Effector CD4-positive, alpha-beta T cell (primary cell): ENCODE measurements at regions not wholly inside any gene's neighbourhood (a gene's known extent, or its start where the extent isn't known, plus 50 kb on each side); places are given as distances from the start of the nearest gene placed in this dataset.

Source experiments
- DNase-seq: peaks from one replicate; pipeline ENCODE4 v3.0.0-alpha.2; 2020

DNA sequence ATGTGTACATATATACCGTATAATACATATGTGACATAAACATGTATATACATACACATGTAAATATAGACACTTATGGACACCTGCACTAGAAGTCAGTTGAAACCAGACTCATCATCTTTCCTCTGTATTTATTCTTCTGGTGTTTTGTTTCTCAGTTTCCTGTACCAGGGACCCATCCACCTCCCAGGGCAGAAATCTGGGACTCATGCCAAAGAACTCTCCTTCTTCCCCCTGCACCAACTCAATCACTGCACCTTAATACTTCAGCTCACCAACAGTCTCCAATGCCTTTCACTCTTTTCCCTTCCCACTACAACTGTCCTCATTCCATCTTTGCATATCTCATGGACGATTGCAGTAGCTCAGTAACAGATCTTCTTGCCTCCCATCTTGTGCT, 428.0 kb downstream of the FBXO15 start:
- DNase-seq: no peak

DNA sequence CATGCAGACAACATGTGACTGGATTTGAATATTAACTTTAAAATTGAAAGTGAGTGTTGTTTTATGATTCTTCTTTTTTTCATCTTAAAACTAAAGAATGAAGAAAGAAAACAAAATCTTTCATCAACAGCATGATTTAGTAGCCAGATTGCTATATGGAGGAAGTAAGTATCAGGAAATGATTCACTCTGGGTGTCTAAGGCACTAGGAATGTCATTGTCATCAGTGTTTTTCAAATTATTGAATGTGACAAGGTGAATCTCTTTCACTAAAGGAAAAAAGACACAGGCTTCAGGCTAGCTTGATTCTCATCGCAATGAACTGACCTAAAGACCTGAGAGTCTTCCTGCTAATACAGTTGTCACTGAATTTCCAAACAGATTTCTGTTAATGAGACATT, 430.1 kb downstream of the FBXO15 start:
- DNase-seq: no peak

DNA sequence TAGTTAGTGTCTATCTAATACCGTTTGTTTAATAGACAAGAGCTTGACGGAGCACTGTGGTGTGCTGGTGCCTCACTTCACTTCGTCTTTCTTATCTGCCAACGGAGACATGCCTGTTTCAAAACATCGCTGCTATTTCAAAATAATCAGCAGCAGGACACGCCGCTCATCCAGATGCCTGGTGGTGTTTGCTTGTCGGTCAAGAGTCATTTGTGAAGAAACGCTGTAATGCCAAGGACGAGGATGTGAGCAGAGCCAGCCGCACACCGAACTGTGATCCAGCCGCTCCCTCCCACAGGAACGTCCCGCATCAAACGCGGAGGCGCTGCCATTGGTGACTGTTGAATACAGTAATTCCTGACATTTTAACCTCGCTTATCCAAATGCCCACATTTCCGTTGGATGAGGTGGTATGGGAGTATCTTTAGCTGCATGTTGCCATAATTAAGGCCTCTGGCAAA, 432.4 kb downstream of the FBXO15 start:
- DNase-seq: no peak

DNA sequence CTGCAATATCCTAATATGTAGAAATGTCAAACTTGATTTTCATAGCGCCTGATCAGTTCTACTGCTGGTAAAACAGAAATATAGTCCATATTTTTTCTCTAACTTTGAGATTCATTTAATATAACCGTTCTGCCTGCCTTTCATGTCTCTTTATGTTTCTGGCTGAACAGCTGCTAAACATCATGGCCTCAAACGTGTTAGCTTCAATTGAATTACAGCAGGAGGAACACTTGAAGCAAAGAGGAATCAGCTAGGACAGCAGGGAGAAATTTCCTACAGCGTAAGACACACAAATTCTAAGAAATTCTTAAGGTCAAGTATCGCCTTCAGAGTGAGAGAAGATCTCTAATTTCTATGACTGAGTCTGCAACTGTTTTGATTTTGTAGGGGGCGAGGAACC, 433.2 kb downstream of the FBXO15 start:
- DNase-seq: no peak

DNA sequence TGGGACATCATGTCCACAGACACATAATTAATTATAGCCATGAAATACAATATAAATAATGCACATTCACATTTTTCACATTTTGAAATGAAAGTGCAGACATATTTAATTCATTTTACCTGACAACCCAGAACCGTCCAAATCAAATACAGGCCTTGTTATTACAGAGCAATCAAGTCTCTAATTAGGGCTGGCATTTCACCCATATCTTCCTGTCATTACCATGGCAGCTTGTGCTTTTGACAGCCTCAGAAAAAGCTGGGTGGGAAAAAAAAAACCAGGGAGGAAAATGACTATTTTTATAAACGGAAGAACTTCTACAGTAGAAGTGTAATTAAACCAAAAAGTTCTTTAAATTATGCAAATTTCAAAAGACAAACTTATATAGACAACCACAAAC, 436.4 kb downstream of the FBXO15 start:
- DNase-seq: no peak

DNA sequence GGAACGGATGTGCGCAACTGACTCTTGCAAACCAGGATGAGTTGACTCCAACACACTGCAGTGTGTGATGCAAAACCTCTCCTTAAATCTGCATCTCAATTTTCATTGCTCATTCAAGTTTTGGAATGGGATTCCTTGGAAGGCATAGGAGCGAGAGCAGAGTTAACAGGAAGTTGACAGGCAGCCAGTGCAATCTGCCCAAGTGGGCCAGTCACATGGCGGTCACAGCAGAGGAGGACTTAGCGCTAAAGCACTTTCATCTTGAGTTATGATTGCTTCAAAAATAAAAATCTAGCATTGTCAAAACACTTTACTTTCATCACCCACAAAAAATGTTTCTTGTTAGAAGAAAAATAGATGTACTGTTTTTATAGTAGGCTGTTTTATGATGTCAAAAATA, 439.0 kb downstream of the FBXO15 start:
- no peak for DNase-seq

DNA sequence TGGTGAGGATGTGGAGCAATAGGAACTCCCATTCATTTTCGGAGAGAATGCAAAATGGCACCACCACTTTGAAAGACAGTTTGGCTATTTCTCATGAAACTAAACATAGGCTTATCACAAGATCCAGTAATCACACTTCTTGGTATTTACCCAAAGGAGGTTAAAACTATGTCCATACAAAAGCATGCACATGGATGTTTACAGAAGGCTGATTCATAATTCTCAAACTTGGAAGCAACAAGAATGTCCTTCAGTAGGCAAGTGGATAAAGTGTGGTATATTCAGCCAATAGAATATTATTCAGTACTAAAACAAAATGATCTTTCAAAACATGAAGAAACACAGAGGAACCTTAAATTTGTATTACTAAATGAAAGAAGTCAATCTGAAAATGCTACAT, 440.6 kb downstream of the FBXO15 start:
- no peak for DNase-seq

DNA sequence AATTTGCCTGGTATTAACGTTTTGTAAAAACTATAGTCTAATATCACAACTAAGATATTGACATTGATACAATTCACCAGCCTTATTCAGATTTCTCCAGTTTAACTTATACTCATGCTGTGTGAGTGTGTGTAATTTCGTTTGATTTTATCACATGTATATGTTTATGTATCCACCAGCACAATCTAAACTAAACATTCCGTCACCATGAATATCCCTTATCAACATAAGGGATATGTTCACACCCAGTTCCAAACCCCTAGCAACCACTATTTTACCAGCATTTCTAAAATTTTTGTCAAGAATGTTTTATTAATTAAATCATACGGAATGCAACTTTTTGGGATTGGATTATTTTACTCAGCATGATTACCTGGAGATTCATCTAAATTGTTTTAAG, 450.3 kb downstream of the FBXO15 start:
- no peak for DNase-seq

DNA sequence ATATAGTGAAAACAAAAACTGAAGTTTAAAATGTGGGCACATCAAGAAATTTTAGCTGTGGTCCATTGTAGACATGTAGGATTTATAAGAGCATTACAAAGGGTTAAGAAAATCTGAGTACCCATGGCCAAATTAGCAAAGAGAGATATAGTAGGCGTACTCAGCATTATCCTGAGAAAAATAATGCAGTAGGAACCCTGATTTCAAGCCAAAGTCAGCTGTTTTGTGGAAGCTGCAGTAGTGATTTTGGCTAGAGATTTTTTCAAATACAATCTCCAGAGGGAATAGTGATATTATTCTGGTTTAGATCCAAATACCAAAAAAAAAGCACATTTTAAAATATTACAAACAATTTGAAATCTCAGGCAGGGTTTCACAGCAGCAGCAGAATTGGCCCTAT, 450.9 kb downstream of the FBXO15 start:
- no peak for DNase-seq

DNA sequence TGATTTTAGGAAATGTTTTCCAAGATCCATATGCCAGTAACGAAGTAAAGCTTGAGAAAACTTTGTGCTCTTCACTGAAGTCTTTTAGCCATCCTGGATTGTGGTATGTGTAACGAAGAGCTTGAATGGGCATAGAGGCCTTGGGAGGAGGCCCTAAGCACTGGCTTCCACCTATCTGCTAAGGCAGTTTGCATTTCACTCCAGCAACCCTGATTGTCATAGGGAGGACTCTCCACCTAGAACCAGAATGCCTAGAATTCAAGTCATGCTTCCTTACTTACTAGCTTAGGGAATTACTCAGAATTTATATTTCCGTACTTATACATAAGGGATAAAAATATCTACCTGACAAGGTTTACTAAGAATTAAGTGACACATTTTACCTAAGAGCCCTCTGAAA, 451.5 kb downstream of the FBXO15 start:
- DNase-seq: no peak

DNA sequence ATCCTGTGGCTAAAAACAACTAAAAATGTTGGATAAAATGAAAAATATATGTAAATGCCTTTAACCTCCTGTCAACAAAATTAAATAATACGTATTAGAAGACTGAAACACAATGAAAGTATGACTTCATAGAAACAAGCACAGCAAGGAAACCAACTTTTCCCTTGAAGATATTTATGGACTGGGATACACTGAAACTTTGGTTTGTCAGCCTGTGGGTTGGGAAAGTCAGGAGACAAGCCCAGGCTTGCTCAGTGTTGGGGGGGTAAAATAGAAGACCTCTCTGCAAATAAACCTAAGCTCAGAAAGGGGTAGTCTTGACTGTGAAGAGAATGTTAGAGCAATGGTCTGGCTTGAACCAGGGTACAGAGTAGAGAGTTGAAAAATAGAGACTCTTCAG, 454.5 kb downstream of the FBXO15 start:
- DNase-seq: no peak

DNA sequence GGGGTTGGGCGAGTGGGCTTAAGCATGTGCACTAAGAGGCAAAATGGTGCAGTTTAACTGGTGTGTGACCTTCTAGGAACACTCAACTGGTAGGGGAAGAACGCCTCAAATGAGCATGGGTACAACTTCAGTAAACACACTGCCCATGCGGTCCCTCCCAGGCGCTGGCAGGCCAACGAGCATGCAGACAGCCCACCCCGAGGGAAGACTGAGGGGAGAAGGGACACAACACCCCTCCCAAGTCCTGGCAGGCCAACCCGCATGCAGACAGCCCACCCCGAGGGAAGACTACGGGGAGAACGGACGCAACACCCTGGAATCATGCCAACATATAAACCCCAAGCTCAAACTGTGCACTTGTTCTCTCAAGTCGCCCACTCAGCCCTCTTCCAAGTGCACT, 456.0 kb downstream of the FBXO15 start:
- DNase-seq: no peak

DNA sequence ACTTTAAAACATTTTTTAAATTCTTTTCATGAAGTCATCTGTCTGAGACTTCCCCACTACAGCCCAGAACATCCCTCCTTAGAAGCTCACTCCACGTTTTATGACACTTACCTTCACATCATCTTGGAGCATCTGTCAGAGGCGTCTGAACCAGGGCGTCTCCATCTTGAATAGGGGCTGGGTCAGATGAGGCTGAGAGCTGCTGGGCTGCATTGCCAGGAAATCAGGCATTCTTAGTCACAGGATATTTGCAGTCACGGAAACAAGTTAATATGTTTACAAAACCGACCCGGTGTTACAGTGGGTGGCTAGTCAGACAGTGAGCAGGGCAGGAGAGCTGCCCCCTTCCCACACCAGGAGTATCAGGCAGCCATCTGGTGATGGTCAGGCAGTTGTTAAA, 456.5 kb downstream of the FBXO15 start:
- no peak for DNase-seq

DNA sequence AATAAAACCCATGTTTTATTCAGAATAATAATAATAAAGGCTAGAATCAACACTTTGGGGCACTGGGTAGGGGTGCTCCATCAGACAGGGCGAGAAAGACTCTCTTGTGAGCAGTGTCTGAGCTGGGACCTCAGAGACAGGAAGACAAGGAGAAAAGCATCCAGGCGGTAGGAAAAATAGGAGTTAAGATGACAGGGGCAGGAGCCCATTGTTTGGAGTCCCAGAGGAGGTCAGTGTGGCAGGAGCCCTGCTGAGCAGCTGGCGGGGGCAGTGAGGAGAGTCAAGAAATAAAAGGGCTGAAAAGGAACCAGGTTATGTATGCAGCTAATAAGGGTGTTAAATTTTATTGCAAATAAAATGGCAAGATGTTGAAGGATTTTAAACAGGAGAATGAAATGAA, 457.4 kb downstream of the FBXO15 start:
- DNase-seq: no peak

DNA sequence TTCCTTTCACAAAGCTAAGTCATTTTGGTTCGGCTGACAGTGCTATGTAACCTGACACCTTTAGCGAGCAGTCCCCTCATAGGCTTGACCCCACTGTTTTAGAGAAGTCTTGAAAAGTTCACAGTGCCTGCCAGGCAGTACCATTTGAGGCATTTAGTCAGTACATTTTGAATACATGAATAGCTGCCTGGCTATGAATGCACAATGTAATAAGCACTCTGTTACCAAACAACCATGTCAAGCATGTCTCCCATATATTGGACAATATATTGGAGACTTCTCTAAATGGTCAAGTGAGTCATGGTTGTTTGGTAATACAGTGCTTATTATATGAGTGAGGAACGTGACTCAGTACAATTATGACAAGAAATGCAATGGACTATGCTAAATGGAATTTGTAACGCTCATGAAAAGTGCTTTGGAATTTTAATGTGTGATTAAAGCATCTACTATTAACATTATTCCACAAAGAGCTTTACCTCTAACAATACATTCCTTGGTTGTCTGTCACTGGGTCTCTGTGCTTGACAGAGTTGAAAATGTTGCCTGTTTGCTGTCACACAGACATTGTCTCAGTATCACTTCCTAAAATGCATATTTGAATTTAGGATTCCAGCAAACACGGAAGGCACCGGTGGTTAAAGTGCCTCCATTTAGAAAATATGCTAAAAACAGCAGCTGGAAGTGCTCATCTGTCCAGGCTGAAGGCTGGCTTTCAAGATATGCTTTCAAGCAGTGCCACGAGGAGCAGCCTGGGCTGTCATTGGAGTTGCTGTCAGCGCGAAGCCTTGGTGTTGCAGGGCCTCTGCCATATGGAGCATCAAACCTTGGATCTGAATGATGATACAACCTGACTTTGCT, 458.6 kb downstream of the FBXO15 start:
- no peak for DNase-seq

DNA sequence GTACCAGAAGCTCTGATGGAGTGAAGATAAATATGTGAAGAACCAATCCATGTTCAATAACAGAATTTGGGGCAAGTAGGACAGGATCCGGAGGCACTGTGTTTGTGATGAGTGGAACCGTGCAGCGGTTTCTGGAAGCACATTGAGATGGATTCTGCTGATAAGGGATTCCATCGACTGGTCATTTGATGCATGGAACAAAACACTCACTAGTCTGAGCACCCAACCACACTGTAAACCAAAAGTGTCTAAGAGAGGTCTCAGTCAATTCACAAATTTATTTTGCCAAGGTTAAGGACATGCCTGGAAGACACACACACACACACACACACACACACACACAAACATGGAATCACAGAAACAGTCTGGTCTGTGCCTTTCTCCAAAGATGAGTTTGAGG, 459.5 kb downstream of the FBXO15 start:
- no peak for DNase-seq

DNA sequence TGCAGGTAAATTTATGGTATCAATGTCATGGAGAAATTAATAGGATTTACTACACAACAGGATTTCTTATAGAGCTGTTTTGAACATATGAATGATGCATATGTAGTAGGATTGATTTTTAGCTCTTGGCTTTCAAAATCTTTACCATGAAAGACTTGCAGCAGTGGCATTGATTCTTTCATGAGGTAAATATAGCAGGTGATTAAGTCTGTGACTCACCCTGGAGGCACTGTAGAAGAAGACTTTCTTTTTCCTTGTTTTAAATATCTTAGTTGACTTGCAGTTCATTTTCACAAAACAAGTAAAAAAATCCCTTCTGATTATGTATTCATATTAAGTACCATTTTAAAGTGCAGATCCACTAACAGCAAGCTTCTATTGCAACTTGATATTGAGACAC, 463.0 kb downstream of the FBXO15 start:
- DNase-seq: no peak

DNA sequence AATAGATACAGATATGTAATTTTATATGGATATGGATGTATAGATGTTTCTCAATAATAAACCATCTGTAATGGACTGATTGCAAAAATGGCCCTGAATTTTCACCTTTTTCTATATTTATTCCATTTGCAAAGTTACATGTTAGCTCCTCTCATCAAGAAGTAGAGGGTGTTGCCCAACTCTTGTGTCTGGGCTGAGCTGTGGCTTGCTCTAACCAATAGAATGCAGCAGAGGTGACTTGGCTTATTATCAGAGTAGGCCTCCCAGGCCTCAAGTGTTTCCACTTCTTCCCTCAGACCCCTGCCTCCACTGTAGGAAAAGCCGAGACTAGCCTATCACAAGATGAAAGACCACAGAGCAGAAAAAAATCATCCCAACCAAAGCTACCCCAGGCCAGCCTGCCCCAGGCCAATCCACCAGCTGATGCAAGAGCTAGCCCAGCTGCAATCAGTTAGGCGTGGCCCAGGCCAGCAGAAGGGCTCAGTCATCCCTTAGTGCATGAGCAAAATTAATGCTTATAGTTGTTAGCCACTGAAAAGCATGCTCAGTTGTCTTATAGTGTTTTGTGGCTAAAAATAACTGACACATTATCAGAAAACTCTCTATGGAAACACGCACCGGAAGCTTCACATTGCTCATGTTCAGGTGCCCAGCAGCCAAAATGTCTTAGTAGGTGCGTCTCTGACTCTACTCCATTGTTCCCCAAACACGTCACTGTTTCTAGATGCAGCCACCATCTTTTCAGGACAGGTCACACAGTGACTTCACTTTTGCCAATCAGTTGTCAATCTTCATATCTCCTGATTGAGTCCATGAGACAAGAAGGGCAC, 464.0 kb downstream of the FBXO15 start:
- DNase-seq: no peak

DNA sequence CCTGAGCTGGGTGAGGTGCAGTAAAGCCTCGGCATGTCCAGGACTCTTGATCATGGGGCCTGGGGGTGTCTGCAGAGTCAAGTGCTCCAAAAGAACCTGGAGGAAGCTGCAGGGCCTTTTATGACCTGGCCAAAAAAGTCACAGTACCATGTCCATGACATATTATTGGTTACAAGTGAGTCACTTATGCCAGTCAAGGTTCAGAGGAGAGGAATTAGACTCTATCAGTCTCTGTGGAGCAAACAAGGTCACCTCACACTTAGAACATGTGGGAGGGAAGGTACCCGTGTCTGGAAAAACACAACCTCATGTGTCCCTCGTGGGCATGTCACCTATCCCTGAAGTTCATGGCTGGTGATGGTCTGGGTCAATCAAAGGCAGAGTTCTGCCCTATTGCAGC, 465.7 kb downstream of the FBXO15 start:
- no peak for DNase-seq

DNA sequence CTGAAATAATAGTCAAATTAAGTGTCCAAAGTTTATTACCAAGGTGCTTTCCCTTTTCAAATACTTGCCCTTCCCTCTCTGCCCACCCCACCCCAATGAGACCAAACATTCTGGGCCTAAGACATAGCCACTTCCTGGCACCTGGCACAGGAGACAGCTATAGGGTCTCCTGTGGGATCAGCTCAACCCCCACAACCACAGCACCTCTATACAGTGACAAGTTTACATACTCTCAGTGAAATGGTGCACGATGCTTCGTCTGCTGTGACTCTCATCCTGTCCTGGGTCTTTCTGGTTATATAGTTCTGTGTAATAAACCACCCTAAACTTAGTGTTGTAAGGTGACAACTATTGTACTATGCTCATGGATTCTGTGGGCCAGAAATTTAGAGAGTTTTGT, 466.2 kb downstream of the FBXO15 start:
- DNase-seq: no peak

DNA sequence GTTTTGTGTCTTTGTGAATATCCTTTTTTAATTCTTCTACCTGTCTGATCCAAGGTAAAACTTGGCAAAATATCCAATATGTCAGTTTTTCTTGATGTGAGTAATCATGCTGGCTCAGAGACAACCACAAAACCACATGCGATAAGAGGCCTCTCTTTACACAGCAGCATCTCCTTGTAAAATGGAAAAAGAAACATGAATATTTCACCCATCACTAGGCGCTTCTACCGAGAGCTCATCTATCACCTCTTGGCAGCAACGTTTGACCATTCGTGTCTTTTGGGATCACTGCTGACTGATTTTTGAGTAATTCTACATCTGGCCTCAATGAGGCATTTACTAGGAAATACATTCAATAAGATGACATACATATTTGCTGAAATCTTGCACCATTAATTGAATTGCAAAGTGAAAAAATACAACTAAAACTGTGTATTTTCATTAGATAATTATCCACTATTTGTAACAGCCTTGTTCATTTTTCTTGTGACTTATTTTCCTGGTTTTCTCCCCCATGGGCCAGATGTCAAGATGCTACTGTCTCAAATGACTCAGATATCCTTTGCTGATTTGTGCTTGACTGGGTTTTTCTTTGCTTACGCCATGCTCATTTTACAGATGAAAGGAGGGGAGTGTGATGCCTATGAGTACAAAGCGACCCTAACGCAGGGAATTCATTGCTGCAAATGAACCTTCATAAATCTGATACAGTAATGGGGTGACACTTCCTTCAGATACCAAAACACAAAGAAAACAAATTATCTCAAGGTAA, 467.5 kb downstream of the FBXO15 start:
- DNase-seq: no peak

DNA sequence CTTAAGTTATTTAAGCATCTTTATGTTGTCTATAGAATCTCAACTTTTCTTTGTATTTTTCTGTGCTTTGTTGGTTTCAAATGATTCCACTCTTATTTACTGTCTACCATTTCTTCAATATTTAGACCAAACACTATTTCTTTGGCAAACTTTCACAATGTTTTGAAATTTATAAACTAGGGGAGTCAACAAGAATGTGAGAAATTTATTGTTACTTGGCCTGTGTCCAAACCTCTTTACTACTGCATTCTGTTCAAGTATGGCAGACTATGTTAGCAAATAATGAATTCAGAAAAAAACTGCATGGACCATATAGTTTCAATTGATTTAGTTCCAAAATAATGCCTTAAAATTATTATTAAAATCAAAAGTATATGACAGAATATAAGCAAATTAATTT, 470.2 kb downstream of the FBXO15 start:
- DNase-seq: no peak

DNA sequence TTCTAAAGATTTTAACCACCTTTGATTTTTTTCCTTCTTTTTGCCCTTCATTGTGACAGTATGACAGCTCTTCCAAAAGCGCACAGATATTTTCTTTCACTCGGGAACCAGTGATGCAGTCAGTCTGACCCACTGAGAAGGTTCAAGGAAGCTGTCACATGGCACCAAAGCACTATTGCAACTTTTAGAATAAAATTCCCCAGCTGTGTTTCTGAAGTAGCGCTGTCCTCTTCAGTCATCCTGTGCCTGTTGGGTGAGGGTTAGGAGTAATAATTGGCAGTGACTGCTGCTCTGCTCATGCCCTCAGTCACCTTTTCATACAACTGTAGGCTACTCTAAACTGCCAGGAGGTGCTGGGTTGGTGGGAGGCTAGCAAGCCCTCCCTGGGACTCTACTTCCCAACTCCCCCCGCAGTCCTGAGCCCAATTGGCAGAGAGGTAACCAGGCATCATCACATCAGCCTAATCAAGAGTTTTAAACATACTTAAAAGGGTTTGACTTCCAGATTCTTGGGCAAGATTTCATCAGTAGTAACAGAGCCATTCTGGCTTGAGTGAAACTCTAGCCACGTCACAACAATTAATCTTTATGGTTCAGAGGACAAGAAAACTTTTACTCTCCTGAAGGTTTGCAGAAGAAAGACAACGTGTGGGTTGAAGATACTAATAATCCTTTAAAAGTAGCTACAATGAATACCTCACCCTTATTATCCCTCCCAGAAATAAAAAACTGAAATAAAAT, 473.3 kb downstream of the FBXO15 start:
- DNase-seq: no peak
